Neural cell (in vitro differentiated cells): ENCODE measurements at regions not wholly inside any gene's neighbourhood (a gene's known extent, or its start where the extent isn't known, plus 50 kb on each side); places are given as distances from the start of the nearest gene placed in this dataset.

Source experiments
- EP300 ChIP-seq: fragments of 450-650 bp; conservative IDR thresholded peaks from 2 replicates; pipeline ENCODE4 v1.6.1; 2014; ENCODE audit warnings: antibody characterized with exemption, mild to moderate bottlenecking, moderate library complexity; ENCODE audit not compliant: poor library complexity, severe bottlenecking
- EZH2 ChIP-seq: fragments of 200-600, 300-800 bp; shearing (Covaris generic), sonication (generic); IDR thresholded peaks from 2 replicates; pipeline ENCODE4 v1.6.1; 2014; ENCODE audit warnings: antibody characterized with exemption, low read length, borderline replicate concordance, mild to moderate bottlenecking; ENCODE audit not compliant: insufficient read depth, poor library complexity, severe bottlenecking
- MXI1 ChIP-seq: fragments of 450-650 bp; conservative IDR thresholded peaks from 2 replicates; pipeline ENCODE4 v1.6.1; 2014; ENCODE audit warnings: antibody characterized with exemption, mild to moderate bottlenecking; ENCODE audit not compliant: poor library complexity, severe bottlenecking
- POLR2AphosphoS5 ChIP-seq: IDR thresholded peaks from 2 replicates; pipeline ENCODE4 v1.6.1; 2012
- RAD21 ChIP-seq: fragments of 450-650 bp; conservative IDR thresholded peaks from 2 replicates; pipeline ENCODE4 v1.6.1; 2014; ENCODE audit warnings: antibody characterized with exemption, mild to moderate bottlenecking, moderate library complexity
- SMC3 ChIP-seq: fragments of 450-650 bp; conservative IDR thresholded peaks from 2 replicates; pipeline ENCODE4 v1.6.1; 2014; ENCODE audit warnings: antibody characterized with exemption, mild to moderate bottlenecking, moderate library complexity; ENCODE audit not compliant: poor library complexity
- TAF1 ChIP-seq: IDR thresholded peaks from 2 replicates; pipeline ENCODE4 v1.6.1; 2012; ENCODE audit warnings: low read depth
- TF ChIP-seq, protein P1 (sequence below): fragments of 450-650 bp; IDR thresholded peaks from 2 replicates; pipeline ENCODE4 v1.5.1; 2014; ENCODE audit warnings: antibody characterized with exemption, mild to moderate bottlenecking, moderate library complexity; ENCODE audit not compliant: poor library complexity, severe bottlenecking
- TF ChIP-seq, protein P2 (sequence below): IDR thresholded peaks from 2 replicates; pipeline ENCODE4 v1.6.1; 2012; ENCODE audit warnings: borderline replicate concordance

DNA sequence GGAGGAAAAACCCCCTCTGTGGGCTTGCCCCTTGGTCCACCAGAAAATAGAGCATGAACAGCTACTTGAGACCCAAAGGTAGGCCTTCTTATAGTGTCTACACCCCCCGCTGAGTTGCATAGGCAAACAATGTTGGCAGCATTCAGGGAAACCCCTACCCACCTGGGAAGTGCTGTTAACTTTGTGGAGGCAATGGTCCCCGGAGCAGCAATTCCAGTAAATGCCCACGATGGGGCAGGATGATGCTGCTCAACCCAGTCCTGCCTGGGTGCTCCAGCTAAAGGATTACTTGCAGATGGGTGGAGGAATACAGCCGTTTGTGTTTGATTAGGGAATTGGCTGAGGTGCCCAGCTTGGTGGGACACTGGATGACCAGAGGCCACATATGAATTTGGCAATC, 381.3 kb upstream of the ANO5 start:
- TF ChIP-seq EP300 (no peak), EZH2 (no peak), POLR2AphosphoS5 (no peak), RAD21 (no peak), SMC3 (no peak), TAF1 (no peak), MXI1 (no peak)
- TF ChIP-seq, protein P1, sequence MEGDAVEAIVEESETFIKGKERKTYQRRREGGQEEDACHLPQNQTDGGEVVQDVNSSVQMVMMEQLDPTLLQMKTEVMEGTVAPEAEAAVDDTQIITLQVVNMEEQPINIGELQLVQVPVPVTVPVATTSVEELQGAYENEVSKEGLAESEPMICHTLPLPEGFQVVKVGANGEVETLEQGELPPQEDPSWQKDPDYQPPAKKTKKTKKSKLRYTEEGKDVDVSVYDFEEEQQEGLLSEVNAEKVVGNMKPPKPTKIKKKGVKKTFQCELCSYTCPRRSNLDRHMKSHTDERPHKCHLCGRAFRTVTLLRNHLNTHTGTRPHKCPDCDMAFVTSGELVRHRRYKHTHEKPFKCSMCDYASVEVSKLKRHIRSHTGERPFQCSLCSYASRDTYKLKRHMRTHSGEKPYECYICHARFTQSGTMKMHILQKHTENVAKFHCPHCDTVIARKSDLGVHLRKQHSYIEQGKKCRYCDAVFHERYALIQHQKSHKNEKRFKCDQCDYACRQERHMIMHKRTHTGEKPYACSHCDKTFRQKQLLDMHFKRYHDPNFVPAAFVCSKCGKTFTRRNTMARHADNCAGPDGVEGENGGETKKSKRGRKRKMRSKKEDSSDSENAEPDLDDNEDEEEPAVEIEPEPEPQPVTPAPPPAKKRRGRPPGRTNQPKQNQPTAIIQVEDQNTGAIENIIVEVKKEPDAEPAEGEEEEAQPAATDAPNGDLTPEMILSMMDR = no peak
- TF ChIP-seq, protein P2, sequence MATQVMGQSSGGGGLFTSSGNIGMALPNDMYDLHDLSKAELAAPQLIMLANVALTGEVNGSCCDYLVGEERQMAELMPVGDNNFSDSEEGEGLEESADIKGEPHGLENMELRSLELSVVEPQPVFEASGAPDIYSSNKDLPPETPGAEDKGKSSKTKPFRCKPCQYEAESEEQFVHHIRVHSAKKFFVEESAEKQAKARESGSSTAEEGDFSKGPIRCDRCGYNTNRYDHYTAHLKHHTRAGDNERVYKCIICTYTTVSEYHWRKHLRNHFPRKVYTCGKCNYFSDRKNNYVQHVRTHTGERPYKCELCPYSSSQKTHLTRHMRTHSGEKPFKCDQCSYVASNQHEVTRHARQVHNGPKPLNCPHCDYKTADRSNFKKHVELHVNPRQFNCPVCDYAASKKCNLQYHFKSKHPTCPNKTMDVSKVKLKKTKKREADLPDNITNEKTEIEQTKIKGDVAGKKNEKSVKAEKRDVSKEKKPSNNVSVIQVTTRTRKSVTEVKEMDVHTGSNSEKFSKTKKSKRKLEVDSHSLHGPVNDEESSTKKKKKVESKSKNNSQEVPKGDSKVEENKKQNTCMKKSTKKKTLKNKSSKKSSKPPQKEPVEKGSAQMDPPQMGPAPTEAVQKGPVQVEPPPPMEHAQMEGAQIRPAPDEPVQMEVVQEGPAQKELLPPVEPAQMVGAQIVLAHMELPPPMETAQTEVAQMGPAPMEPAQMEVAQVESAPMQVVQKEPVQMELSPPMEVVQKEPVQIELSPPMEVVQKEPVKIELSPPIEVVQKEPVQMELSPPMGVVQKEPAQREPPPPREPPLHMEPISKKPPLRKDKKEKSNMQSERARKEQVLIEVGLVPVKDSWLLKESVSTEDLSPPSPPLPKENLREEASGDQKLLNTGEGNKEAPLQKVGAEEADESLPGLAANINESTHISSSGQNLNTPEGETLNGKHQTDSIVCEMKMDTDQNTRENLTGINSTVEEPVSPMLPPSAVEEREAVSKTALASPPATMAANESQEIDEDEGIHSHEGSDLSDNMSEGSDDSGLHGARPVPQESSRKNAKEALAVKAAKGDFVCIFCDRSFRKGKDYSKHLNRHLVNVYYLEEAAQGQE = no peak
